GM12875 (cell line): ENCODE measurements at regions not wholly inside any gene's neighbourhood (a gene's known extent, or its start where the extent isn't known, plus 50 kb on each side); places are given as distances from the start of the nearest gene placed in this dataset.

Source experiments
- H3K4me3 ChIP-seq: one replicate; pipeline ENCODE4 v1.5.1; 2011; ENCODE audit warnings: low read depth, low read length, control low read depth
- CTCF ChIP-seq: IDR thresholded peaks from 2 replicates; pipeline ENCODE4 v1.5.1; 2011; ENCODE audit warnings: low read depth, mild to moderate bottlenecking, control low read depth, inconsistent platforms, low read length, moderate library complexity, borderline replicate concordance; ENCODE audit not compliant: insufficient read depth

DNA sequence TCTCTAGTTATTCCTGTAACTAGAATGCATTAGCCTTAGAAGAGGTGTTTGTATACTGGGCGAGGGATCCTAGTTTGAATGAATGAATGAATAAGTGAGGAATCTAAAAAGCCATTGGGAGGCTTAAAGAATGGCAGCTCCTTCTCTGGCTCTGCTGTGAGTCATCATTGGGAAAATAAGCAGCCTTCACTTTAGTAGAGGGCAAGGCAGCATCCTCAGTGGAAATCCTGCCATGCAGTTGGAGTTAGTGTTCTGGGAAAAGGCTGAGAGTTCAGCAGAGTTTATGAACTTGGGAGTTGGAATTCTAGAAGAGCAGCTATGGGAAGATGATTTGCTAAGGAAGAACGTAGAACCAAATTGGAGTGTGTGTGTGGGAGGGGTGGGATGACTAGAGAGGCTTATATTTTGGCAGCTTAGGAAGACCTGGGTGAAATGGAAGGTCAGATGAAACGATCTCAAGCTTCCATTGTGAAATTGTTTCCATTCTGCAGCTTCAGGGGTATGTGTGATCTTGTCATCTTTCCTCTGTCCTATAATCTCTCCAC is 120.8 kb downstream of the PTCSC3 start:
- no peak for TF ChIP-seq CTCF
- H3K4me3 ChIP-seq: no peak overlapping the region

DNA sequence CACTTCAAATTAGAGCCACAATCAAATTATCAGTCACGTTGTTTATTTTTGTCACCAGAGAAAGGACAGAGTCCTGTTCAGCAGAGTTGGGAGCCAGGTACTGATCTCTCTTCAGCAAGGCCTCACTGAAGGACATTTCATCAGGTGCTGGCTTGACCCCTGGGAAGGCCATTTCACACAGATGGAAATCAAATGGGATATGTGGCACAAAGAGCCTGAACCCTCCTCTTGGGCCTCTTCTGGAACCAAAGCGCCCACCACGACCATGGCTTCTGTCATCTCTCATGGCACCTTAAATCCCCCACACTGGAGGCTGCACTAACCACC is 121.5 kb downstream of the PTCSC3 start:
- H3K4me3 ChIP-seq: no peak overlapping the region
- TF ChIP-seq CTCF: no peak

GRCh38 chr14:36054353-36055051 is 122.0 kb downstream of the PTCSC3 start:
- H3K4me3 ChIP-seq: no peak overlapping the region
- TF ChIP-seq CTCF: no peak

- TF ChIP-seq CTCF: no peak
Measured at GRCh38 chr14:36052681-36053080, 123.8 kb downstream of the PTCSC3 start.

GRCh38 chr14:36052063-36052462 is 124.5 kb downstream of the PTCSC3 start:
- TF ChIP-seq CTCF: no peak

More at GRCh38 chr14:36052681-36053080, 123.8 kb downstream of the PTCSC3 start:
- no peak overlapping the region for H3K4me3 ChIP-seq

DNA sequence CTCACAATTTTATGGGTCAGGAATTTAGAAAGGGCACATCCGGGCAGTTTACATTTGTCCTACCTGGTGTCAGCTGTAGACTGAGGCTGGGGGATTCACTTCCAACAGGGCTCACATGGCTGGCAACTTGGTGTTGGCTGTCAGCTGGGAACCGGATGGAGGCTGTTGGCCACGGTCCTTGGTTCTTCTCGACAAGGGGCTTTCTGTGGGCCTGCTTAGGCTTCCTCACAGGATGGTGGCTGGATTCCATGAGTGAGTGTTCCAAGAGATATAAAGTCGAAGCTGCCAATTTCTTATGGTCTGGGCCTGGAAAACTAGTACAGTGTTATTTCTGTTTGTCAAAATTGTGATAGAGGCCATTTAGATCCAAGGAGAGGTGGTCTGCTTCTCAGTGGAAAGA is 127.9 kb downstream of the PTCSC3 start:
- H3K4me3 ChIP-seq: no peak overlapping the region
- TF ChIP-seq CTCF: no peak

More at GRCh38 chr14:36052063-36052462, 124.5 kb downstream of the PTCSC3 start:
- H3K4me3 ChIP-seq: no peak overlapping the region

GRCh38 chr14:36047912-36048311 is 128.6 kb downstream of the PTCSC3 start:
- no peak for TF ChIP-seq CTCF
- H3K4me3 ChIP-seq: no peak overlapping the region
